Endodermal cell (in vitro differentiated cells): ENCODE measurements at regions not wholly inside any gene's neighbourhood (a gene's known extent, or its start where the extent isn't known, plus 50 kb on each side); places are given as distances from the start of the nearest gene placed in this dataset.
"Not testable (repeated sequence)": the region's sequence is repeated elsewhere in the genome, so short reads cannot be mapped to it uniquely, and the experiment has no call there.

Source experiments
- DNase-seq: peaks from one replicate; pipeline ENCODE4 v3.0.0-alpha.2; 2017
- H3K27ac ChIP-seq: 2 replicates; pipeline ENCODE4 v1.5.1; 2013; ENCODE audit warnings: mild to moderate bottlenecking, low read depth, low read length, moderate library complexity
- H3K27me3 ChIP-seq: 2 replicates; pipeline ENCODE4 v1.6.1; 2013; ENCODE audit warnings: mild to moderate bottlenecking, low read length, moderate library complexity; ENCODE audit not compliant: insufficient read depth, control insufficient read depth, poor library complexity, severe bottlenecking
- H3K36me3 ChIP-seq: 2 replicates; pipeline ENCODE4 v1.7.0; 2013; ENCODE audit warnings: mild to moderate bottlenecking, low read length, moderate library complexity; ENCODE audit not compliant: control insufficient read depth, insufficient read depth
- H3K4me1 ChIP-seq: one replicate; pipeline ENCODE4 v1.7.0; 2013; ENCODE audit warnings: low read length; ENCODE audit not compliant: control insufficient read depth, insufficient read depth
- H3K4me3 ChIP-seq: 2 replicates; pipeline ENCODE4 v1.5.1; 2013; ENCODE audit warnings: mild to moderate bottlenecking, low read length, moderate library complexity
- H3K9ac ChIP-seq: 2 replicates; pipeline ENCODE4 v1.6.1; 2013; ENCODE audit warnings: mild to moderate bottlenecking, low read length, moderate library complexity; ENCODE audit not compliant: poor library complexity, severe bottlenecking; ENCODE audit errors: extremely low read depth
- H3K9me3 ChIP-seq: 2 replicates; pipeline ENCODE4 v1.6.1; 2013; ENCODE audit warnings: mild to moderate bottlenecking, low read length, moderate library complexity; ENCODE audit not compliant: control insufficient read depth
- H3K27ac Mint-ChIP-seq: 2 replicates; pipeline ENCODE4 v1.8.0; 2020; ENCODE audit warnings: mixed read lengths
- H3K27me3 Mint-ChIP-seq: 2 replicates; pipeline ENCODE4 v1.8.0; 2021; ENCODE audit warnings: mild to moderate bottlenecking, mixed read lengths; ENCODE audit not compliant: insufficient read depth
- H3K36me3 Mint-ChIP-seq: 2 replicates; pipeline ENCODE4 v1.8.0; 2020; ENCODE audit warnings: low read depth, mixed read lengths
- H3K4me1 Mint-ChIP-seq: 2 replicates; pipeline ENCODE4 v1.8.0; 2020; ENCODE audit warnings: mixed read lengths
- H3K4me3 Mint-ChIP-seq: 2 replicates; pipeline ENCODE4 v1.8.0; 2020; ENCODE audit warnings: mild to moderate bottlenecking, moderate library complexity, mixed read lengths
- H3K9me3 Mint-ChIP-seq: 2 replicates; pipeline ENCODE4 v1.8.0; 2020; ENCODE audit warnings: mild to moderate bottlenecking, mixed read lengths
- WGBS, 2 experiments: methylation state at CpG; one replicate each; pipeline versions ENCODE4 v1.1.5 to v1.1.7; 2013; ENCODE audit warnings: missing lambda C conversion rate in 2 of 2, mixed read lengths in 1 of 2; ENCODE audit not compliant: insufficient coverage in 1 of 2, insufficient read length in 1 of 2; 5-methylcytosine and 5-hydroxymethylcytosine counted together
- TF ChIP-seq, protein P1 (sequence below): fragments of 200-600 bp; sonication (generic); conservative IDR thresholded peaks from 2 replicates; pipeline ENCODE4 v1.5.0; 2021; ENCODE audit warnings: antibody characterized with exemption, mild to moderate bottlenecking

DNA sequence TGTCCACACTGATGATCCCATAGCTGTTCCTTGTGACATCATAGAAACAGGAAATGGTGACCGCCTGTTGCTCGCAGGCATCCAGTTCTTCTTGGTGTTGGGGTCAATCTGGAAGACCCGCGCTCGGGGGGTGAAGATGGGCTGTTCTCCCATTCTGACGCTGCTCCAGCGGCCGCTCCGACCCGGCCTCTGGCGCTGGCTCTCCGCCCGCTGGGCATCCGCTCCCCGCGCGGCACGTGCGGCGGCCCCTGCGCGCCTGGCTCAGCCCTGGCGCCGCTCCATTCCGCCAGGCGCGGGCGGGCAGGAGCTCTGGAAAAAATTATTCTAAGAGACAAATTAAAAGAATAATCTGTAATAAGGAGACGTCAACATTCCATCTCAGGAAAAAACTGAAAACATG is 761.1 kb downstream of the TMEM121 start:
- Histone ChIP-seq H3K27ac (no peak overlapping the region), H3K9me3 (peaks cover 69% of the 10 kb centered on the region), H3K4me3 (no peak overlapping the region), H3K9ac (no peak overlapping the region), H3K27me3 (no peaks in the 10 kb centered on the region), H3K4me1 (no peaks in the 10 kb centered on the region), H3K36me3 (no peaks in the 10 kb centered on the region)
- Mint-ChIP-seq H3K9me3 (peaks cover 73% of the 10 kb centered on the region), H3K4me1 (no peaks in the 10 kb centered on the region), H3K36me3 (no peaks in the 10 kb centered on the region), H3K4me3 (no peak overlapping the region), H3K27ac (no peak overlapping the region), H3K27me3 (no peaks in the 10 kb centered on the region)
- DNase-seq = no peak
- WGBS, 2 experiments = 83 to 90% methylated on average over 9 to 24 of the region's 29 CpGs
- TF ChIP-seq, protein P1, sequence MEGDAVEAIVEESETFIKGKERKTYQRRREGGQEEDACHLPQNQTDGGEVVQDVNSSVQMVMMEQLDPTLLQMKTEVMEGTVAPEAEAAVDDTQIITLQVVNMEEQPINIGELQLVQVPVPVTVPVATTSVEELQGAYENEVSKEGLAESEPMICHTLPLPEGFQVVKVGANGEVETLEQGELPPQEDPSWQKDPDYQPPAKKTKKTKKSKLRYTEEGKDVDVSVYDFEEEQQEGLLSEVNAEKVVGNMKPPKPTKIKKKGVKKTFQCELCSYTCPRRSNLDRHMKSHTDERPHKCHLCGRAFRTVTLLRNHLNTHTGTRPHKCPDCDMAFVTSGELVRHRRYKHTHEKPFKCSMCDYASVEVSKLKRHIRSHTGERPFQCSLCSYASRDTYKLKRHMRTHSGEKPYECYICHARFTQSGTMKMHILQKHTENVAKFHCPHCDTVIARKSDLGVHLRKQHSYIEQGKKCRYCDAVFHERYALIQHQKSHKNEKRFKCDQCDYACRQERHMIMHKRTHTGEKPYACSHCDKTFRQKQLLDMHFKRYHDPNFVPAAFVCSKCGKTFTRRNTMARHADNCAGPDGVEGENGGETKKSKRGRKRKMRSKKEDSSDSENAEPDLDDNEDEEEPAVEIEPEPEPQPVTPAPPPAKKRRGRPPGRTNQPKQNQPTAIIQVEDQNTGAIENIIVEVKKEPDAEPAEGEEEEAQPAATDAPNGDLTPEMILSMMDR = no peak

DNA sequence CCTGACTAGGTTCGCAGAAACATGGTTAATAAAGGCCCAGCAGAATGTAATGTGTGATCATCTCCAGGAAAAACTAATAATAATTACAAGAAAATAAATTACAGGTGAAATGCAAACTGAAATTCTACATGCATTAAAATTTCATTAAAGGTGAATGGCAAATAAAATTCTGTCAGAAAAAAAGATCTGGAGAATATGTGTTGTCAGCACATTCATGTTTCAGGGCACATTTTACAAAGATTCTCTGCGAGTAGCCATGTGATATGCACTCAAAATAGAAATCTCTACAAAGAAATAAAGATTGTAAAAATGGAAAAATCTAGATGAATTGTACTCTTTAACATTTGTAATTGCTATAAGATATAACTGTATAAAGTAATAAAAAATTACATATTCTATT is 765.2 kb downstream of the TMEM121 start:
- Mint-ChIP-seq H3K4me1 (no peaks in the 10 kb centered on the region), H3K9me3 (peaks cover 76% of the 10 kb centered on the region), H3K4me3 (no peak overlapping the region), H3K27me3 (no peaks in the 10 kb centered on the region), H3K27ac (no peak overlapping the region), H3K36me3 (no peaks in the 10 kb centered on the region)
- Histone ChIP-seq H3K27me3 (no peaks in the 10 kb centered on the region), H3K27ac (no peak overlapping the region), H3K36me3 (no peaks in the 10 kb centered on the region), H3K9me3 (peaks cover 64% of the 10 kb centered on the region), H3K9ac (no peak overlapping the region), H3K4me1 (no peaks in the 10 kb centered on the region), H3K4me3 (no peak overlapping the region)
- TF ChIP-seq, protein P1 = no peak
- no peak for DNase-seq
- WGBS, 2 experiments = 60% methylated on average over 2 of the region's 2 CpGs; no CpG with 5 or more reads in 1 of the 2 experiments

DNA sequence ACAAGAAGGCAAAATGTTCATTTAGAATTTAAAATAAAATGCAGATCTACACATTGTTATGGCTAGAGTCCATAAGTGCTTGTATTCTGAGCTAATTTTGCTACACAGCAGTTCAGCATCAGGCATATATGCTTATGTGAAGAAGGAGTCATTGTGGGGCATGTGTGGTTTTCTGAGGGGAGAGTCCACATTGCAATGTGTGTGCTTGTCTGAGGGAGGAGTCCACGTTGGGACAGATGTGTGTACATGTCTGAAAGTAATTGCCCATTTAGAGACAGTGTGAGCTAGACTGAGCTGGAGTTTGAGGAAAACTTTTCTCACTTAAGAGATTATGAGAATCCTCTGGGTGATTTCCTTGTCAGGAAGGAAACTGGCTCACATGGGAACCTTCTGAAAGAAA is 767.9 kb downstream of the TMEM121 start:
- Histone ChIP-seq H3K9ac (no peak overlapping the region), H3K4me1 (no peaks in the 10 kb centered on the region), H3K27me3 (no peaks in the 10 kb centered on the region), H3K27ac (no peak overlapping the region), H3K9me3 (peaks cover 63% of the 10 kb centered on the region), H3K36me3 (no peaks in the 10 kb centered on the region), H3K4me3 (no peak overlapping the region)
- no peaks in the 10 kb centered on the region for H3K36me3 Mint-ChIP-seq
- no peak overlapping the region for H3K27ac Mint-ChIP-seq
- no peaks in the 10 kb centered on the region for H3K27me3 Mint-ChIP-seq
- H3K4me3 Mint-ChIP-seq = no peak overlapping the region
- 10% methylated on average over 1 of the region's 1 CpG; no CpG with 5 or more reads in 1 of the 2 experiments for WGBS, 2 experiments
- H3K4me1 Mint-ChIP-seq = no peaks in the 10 kb centered on the region
- TF ChIP-seq, protein P1 = no peak
- peaks cover 85% of the 10 kb centered on the region for H3K9me3 Mint-ChIP-seq
- no peak for DNase-seq

DNA sequence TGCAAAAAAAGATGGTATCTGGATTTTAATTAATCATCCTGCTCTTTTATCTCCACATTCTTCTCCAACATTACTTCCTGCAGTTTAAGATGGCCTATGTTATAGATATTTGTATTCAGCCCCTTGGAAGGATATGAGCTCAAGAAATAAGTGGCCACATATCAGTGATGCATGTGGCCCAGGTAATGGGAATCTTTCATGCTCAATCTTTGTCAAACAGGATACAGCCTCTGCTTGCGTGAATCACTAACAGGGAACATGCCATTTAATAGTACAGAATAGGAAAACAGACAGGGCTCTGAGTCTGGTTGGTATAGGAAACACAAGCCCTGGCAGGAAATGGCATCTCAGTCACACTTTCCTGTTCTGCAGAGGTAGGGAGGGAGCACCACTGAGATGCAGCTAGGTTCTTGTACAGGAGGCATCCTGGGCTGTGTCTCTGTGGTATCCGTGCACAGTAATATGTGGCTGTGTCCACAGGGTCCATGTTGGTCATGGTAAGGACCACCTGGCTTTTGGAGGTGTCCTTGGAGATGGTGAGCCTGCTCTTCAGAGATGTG is 774.6 kb downstream of the TMEM121 start:
- WGBS, 2 experiments = 50 to 84% methylated on average over 1 to 2 of the region's 2 CpGs
- H3K36me3 ChIP-seq = not testable (repeated sequence)

DNA sequence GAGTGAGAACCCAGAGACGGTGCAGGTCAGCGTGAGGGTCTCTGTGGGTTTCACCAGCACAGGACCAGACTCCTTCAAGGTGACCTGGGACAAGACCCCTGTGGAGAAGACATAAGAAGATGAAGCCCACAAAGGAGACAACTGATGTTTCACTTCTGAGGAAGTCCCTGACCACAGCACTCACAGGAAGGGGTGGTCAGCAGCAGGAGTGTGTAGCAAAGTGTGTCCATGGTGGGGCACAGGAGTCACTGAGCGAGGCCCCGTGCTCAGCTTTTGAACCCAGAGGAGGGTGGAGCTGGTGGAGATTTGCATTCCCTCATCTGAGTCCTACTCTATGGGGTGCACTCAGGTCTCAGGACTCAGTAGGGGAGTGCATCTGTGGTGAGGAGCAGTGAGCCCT is 775.2 kb downstream of the TMEM121 start:
- not testable (repeated sequence) for H3K36me3 Mint-ChIP-seq, H3K4me3 Mint-ChIP-seq, H3K27ac Mint-ChIP-seq, H3K4me1 ChIP-seq, H3K27me3 ChIP-seq, H3K4me3 ChIP-seq, DNase-seq, H3K9ac ChIP-seq, H3K4me1 Mint-ChIP-seq, H3K36me3 ChIP-seq, H3K27me3 Mint-ChIP-seq, H3K27ac ChIP-seq
- peaks cover 83% of the 10 kb centered on the region for H3K9me3 ChIP-seq
- peaks cover 92% of the 10 kb centered on the region for H3K9me3 Mint-ChIP-seq
- WGBS, 2 experiments = 81 to 100% methylated on average over 2 to 4 of the region's 4 CpGs

More for the DNA sequence above, 774.6 kb downstream of the TMEM121 start:
- peaks cover 89% of the 10 kb centered on the region for H3K9me3 Mint-ChIP-seq
- H3K27me3 Mint-ChIP-seq, H3K36me3 Mint-ChIP-seq, H3K27ac ChIP-seq, H3K4me1 Mint-ChIP-seq, H3K4me3 ChIP-seq, H3K27ac Mint-ChIP-seq, H3K4me3 Mint-ChIP-seq, H3K27me3 ChIP-seq, H3K4me1 ChIP-seq, DNase-seq, H3K9ac ChIP-seq: not testable (repeated sequence)
- peaks cover 79% of the 10 kb centered on the region for H3K9me3 ChIP-seq
